Neural cell (in vitro differentiated cells): ENCODE measurements at regions not wholly inside any gene's neighbourhood (a gene's known extent, or its start where the extent isn't known, plus 50 kb on each side); places are given as distances from the start of the nearest gene placed in this dataset.

Source experiments
- H2AFZ ChIP-seq: fragments of 200-600, 300-800 bp; sonication (generic), shearing (Covaris generic); 2 replicates; pipeline ENCODE4 v1.6.0; 2014; ENCODE audit warnings: low read depth, mild to moderate bottlenecking, antibody characterized with exemption, low read length, moderate library complexity
- H3F3A ChIP-seq: fragments of 200-600 bp; shearing (Covaris generic); 2 replicates; pipeline ENCODE4 v1.6.1; 2016; ENCODE audit warnings: mild to moderate bottlenecking, moderate library complexity, mixed read lengths, antibody characterized with exemption, low read length; ENCODE audit not compliant: insufficient read depth, poor library complexity, severe bottlenecking
- H3K27ac ChIP-seq: fragments of 200-600, 300-800 bp; sonication (generic), shearing (Covaris generic); 2 replicates; pipeline ENCODE4 v1.5.1; 2014; ENCODE audit warnings: mild to moderate bottlenecking, low read length, moderate library complexity
- H3K27me3 ChIP-seq: fragments of 300-800, 200-600 bp; sonication (generic), shearing (Covaris generic); 2 replicates; pipeline ENCODE4 v1.6.0; 2014; ENCODE audit warnings: mild to moderate bottlenecking, low read depth, low read length, moderate library complexity; ENCODE audit not compliant: insufficient read depth
- H3K36me3 ChIP-seq: fragments of 300-800, 200-600 bp; sonication (generic), shearing (Covaris generic); 2 replicates; pipeline ENCODE4 v1.5.1; 2014; ENCODE audit warnings: mild to moderate bottlenecking, antibody characterized with exemption, low read length, moderate library complexity; ENCODE audit not compliant: insufficient read depth
- H3K4me2 ChIP-seq: fragments of 300-800, 200-600 bp; sonication (generic), shearing (Covaris generic); 2 replicates; pipeline ENCODE4 v1.6.0; 2014; ENCODE audit warnings: mild to moderate bottlenecking, low read length
- H3K4me3 ChIP-seq: fragments of 300-800, 200-600 bp; sonication (generic), shearing (Covaris generic); 2 replicates; pipeline ENCODE4 v1.5.1; 2014; ENCODE audit warnings: mild to moderate bottlenecking, low read length, moderate library complexity
- H3K79me2 ChIP-seq: fragments of 200-600 bp; shearing (Covaris generic); replicated peaks from 2 replicates; pipeline ENCODE4 v1.6.0; 2014; ENCODE audit warnings: mild to moderate bottlenecking, low read length, moderate library complexity; ENCODE audit not compliant: insufficient read depth
- H3K9ac ChIP-seq: fragments of 300-800, 200-600 bp; sonication (generic), shearing (Covaris generic); 2 replicates; pipeline ENCODE4 v1.6.1; 2016; ENCODE audit warnings: mild to moderate bottlenecking, low read length, mixed read lengths
- H3K9me2 ChIP-seq: fragments of 200-600 bp; shearing (Covaris generic); 2 replicates; pipeline ENCODE4 v1.6.1; 2016; ENCODE audit warnings: mild to moderate bottlenecking, low read length, mixed read lengths; ENCODE audit not compliant: insufficient read depth
- H3K9me3 ChIP-seq: fragments of 200-600, 300-800 bp; sonication (generic), shearing (Covaris generic); 2 replicates; pipeline ENCODE4 v1.6.1; 2016; ENCODE audit warnings: mild to moderate bottlenecking, mixed run types, low read length, moderate library complexity, mixed read lengths
- H4K20me1 ChIP-seq: fragments of 200-600 bp; shearing (Covaris generic); 2 replicates; pipeline ENCODE4 v1.6.1; 2016; ENCODE audit warnings: mild to moderate bottlenecking, mixed run types; ENCODE audit not compliant: insufficient read depth
- EP300 ChIP-seq: fragments of 450-650 bp; conservative IDR thresholded peaks from 2 replicates; pipeline ENCODE4 v1.6.1; 2014; ENCODE audit warnings: antibody characterized with exemption, mild to moderate bottlenecking, moderate library complexity; ENCODE audit not compliant: poor library complexity, severe bottlenecking
- EZH2 ChIP-seq: fragments of 200-600, 300-800 bp; shearing (Covaris generic), sonication (generic); IDR thresholded peaks from 2 replicates; pipeline ENCODE4 v1.6.1; 2014; ENCODE audit warnings: antibody characterized with exemption, low read length, borderline replicate concordance, mild to moderate bottlenecking; ENCODE audit not compliant: insufficient read depth, poor library complexity, severe bottlenecking
- MXI1 ChIP-seq: fragments of 450-650 bp; conservative IDR thresholded peaks from 2 replicates; pipeline ENCODE4 v1.6.1; 2014; ENCODE audit warnings: antibody characterized with exemption, mild to moderate bottlenecking; ENCODE audit not compliant: poor library complexity, severe bottlenecking
- POLR2AphosphoS5 ChIP-seq: IDR thresholded peaks from 2 replicates; pipeline ENCODE4 v1.6.1; 2012
- RAD21 ChIP-seq: fragments of 450-650 bp; conservative IDR thresholded peaks from 2 replicates; pipeline ENCODE4 v1.6.1; 2014; ENCODE audit warnings: antibody characterized with exemption, mild to moderate bottlenecking, moderate library complexity
- SMC3 ChIP-seq: fragments of 450-650 bp; conservative IDR thresholded peaks from 2 replicates; pipeline ENCODE4 v1.6.1; 2014; ENCODE audit warnings: antibody characterized with exemption, mild to moderate bottlenecking, moderate library complexity; ENCODE audit not compliant: poor library complexity
- TAF1 ChIP-seq: IDR thresholded peaks from 2 replicates; pipeline ENCODE4 v1.6.1; 2012; ENCODE audit warnings: low read depth
- TF ChIP-seq, protein P1 (sequence below): fragments of 450-650 bp; IDR thresholded peaks from 2 replicates; pipeline ENCODE4 v1.5.1; 2014; ENCODE audit warnings: antibody characterized with exemption, mild to moderate bottlenecking, moderate library complexity; ENCODE audit not compliant: poor library complexity, severe bottlenecking
- TF ChIP-seq, protein P2 (sequence below): IDR thresholded peaks from 2 replicates; pipeline ENCODE4 v1.6.1; 2012; ENCODE audit warnings: borderline replicate concordance

DNA sequence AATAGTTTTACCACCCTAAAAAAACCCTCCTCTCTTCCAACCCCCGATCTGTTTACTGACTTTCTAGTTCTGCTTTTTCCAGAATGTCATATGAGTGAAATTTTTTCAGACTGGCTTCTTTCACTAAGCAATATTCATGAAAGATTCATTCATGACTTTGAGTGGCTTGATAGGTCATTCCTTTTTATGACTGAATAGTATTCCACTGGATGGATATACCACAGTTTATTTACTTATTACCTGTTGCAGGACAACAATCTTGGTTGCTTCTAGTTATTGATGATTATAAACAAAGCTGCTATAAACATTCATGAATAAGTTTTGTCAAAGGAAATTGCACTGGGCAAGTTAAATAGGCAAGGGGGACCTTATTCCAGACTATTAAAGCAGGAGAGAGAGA, 264.2 kb downstream of the UTP18 start:
- Histone ChIP-seq H3K36me3 (no peaks in the 10 kb centered on the region), H3K4me2 (no peak overlapping the region)

DNA sequence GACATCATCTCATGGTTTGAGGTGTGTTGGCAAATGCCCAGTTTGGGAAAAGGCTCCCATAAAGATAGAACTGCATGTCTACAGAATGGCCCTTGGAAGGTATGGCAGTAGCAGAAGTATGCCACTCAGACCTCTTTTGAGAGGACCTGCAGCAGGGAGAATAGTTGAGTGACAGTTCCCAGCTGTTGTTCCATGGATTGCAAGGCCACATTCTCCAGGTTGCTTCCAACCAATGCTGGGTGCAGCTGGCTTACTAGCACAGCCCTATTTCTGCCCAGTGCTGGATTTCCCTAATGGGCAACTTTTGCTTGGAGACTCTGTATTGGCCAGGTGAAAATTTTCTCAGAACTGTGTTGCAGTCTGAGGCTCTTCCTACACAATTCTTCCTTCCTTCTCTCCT, 266.2 kb downstream of the UTP18 start:
- H3K9me3 ChIP-seq = no peaks in the 10 kb centered on the region

More for the DNA sequence above, 264.2 kb downstream of the UTP18 start:
- Histone ChIP-seq H3K27me3 (no peaks in the 10 kb centered on the region), H3K79me2 (no peaks in the 10 kb centered on the region), H2AFZ (no peak overlapping the region), H3F3A (no peaks in the 10 kb centered on the region), H3K9me2 (no peaks in the 10 kb centered on the region), H4K20me1 (no peaks in the 10 kb centered on the region), H3K9me3 (no peaks in the 10 kb centered on the region), H3K9ac (no peak overlapping the region), H3K4me3 (no peak overlapping the region), H3K27ac (no peak overlapping the region)
- TF ChIP-seq POLR2AphosphoS5 (no peak), RAD21 (no peak), EZH2 (no peak), MXI1 (no peak), SMC3 (no peak)
- TF ChIP-seq, protein P1, sequence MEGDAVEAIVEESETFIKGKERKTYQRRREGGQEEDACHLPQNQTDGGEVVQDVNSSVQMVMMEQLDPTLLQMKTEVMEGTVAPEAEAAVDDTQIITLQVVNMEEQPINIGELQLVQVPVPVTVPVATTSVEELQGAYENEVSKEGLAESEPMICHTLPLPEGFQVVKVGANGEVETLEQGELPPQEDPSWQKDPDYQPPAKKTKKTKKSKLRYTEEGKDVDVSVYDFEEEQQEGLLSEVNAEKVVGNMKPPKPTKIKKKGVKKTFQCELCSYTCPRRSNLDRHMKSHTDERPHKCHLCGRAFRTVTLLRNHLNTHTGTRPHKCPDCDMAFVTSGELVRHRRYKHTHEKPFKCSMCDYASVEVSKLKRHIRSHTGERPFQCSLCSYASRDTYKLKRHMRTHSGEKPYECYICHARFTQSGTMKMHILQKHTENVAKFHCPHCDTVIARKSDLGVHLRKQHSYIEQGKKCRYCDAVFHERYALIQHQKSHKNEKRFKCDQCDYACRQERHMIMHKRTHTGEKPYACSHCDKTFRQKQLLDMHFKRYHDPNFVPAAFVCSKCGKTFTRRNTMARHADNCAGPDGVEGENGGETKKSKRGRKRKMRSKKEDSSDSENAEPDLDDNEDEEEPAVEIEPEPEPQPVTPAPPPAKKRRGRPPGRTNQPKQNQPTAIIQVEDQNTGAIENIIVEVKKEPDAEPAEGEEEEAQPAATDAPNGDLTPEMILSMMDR = no peak

More for the DNA sequence above, 266.2 kb downstream of the UTP18 start:
- Histone ChIP-seq H3K4me3 (no peak overlapping the region), H3K27ac (no peak overlapping the region), H3K79me2 (no peaks in the 10 kb centered on the region), H3K27me3 (no peaks in the 10 kb centered on the region), H2AFZ (no peak overlapping the region), H3K9ac (no peak overlapping the region), H3K9me2 (no peaks in the 10 kb centered on the region), H3K36me3 (no peaks in the 10 kb centered on the region), H3F3A (no peaks in the 10 kb centered on the region), H3K4me2 (no peak overlapping the region), H4K20me1 (no peaks in the 10 kb centered on the region)
- TF ChIP-seq SMC3 (no peak), RAD21 (no peak), EZH2 (no peak), EP300 (no peak), MXI1 (no peak), TAF1 (no peak), POLR2AphosphoS5 (no peak)
- TF ChIP-seq, protein P1 = no peak
- TF ChIP-seq, protein P2, sequence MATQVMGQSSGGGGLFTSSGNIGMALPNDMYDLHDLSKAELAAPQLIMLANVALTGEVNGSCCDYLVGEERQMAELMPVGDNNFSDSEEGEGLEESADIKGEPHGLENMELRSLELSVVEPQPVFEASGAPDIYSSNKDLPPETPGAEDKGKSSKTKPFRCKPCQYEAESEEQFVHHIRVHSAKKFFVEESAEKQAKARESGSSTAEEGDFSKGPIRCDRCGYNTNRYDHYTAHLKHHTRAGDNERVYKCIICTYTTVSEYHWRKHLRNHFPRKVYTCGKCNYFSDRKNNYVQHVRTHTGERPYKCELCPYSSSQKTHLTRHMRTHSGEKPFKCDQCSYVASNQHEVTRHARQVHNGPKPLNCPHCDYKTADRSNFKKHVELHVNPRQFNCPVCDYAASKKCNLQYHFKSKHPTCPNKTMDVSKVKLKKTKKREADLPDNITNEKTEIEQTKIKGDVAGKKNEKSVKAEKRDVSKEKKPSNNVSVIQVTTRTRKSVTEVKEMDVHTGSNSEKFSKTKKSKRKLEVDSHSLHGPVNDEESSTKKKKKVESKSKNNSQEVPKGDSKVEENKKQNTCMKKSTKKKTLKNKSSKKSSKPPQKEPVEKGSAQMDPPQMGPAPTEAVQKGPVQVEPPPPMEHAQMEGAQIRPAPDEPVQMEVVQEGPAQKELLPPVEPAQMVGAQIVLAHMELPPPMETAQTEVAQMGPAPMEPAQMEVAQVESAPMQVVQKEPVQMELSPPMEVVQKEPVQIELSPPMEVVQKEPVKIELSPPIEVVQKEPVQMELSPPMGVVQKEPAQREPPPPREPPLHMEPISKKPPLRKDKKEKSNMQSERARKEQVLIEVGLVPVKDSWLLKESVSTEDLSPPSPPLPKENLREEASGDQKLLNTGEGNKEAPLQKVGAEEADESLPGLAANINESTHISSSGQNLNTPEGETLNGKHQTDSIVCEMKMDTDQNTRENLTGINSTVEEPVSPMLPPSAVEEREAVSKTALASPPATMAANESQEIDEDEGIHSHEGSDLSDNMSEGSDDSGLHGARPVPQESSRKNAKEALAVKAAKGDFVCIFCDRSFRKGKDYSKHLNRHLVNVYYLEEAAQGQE = no peak
